GM20000 (cell line): ENCODE measurements at regions not wholly inside any gene's neighbourhood (a gene's known extent, or its start where the extent isn't known, plus 50 kb on each side); places are given as distances from the start of the nearest gene placed in this dataset.

Source experiments
- DNase-seq: peaks from one replicate; pipeline ENCODE4 v3.0.0; 2012; ENCODE audit warnings: low spot score
- CTCF ChIP-seq: IDR thresholded peaks from 2 replicates; pipeline ENCODE4 v1.5.1; 2012; ENCODE audit warnings: mild to moderate bottlenecking, control low read depth; ENCODE audit errors: extremely low read depth, missing control alignments

- no peak for TF ChIP-seq CTCF
- DNase-seq: no peak
Measured at GRCh38 chr2:163541943-163542342, 193.9 kb downstream of the FIGN start.

- no peak for TF ChIP-seq CTCF
- no peak for DNase-seq
Measured at GRCh38 chr2:163541495-163541894, 194.3 kb downstream of the FIGN start.

GRCh38 chr2:163528640-163529217 lies 207.1 kb downstream of the FIGN start:
- no peak for TF ChIP-seq CTCF
- DNase-seq: no peak

GRCh38 chr2:163527381-163527780 lies 208.4 kb downstream of the FIGN start:
- TF ChIP-seq CTCF: no peak
- DNase-seq: no peak

- no peak for TF ChIP-seq CTCF
- no peak for DNase-seq
Measured at GRCh38 chr2:163518762-163519161, 217.0 kb downstream of the FIGN start.

- TF ChIP-seq CTCF: no peak
- no peak for DNase-seq
Measured at GRCh38 chr2:163515836-163516235, 220.0 kb downstream of the FIGN start.

- TF ChIP-seq CTCF: no peak
- DNase-seq: no peak
Measured at GRCh38 chr2:163505281-163505680, 230.5 kb downstream of the FIGN start.
